Smooth muscle cell (in vitro differentiated cells): ENCODE measurements at regions not wholly inside any gene's neighbourhood (a gene's known extent, or its start where the extent isn't known, plus 50 kb on each side); places are given as distances from the start of the nearest gene placed in this dataset.

Source experiments
- DNase-seq: peaks from one replicate; lab custom pipeline; 2025; ENCODE audit not compliant: unreplicated experiment; lab: John Stamatoyannopoulos, UW
- H2AFZ ChIP-seq: fragments of 200-600 bp; sonication (generic); 2 replicates; pipeline ENCODE4 v1.6.0; 2016; ENCODE audit warnings: antibody characterized with exemption, low read depth, mild to moderate bottlenecking
- H3F3A ChIP-seq: fragments of 200-600 bp; sonication (generic); 2 replicates; pipeline ENCODE4 v1.6.0; 2017; ENCODE audit warnings: antibody characterized with exemption, low read depth
- H3K27ac ChIP-seq: fragments of 200-600 bp; sonication (generic); 2 replicates; pipeline ENCODE4 v1.5.1; 2016; ENCODE audit warnings: low read depth, mild to moderate bottlenecking
- H3K27me3 ChIP-seq: fragments of 200-600 bp; sonication (generic); 2 replicates; pipeline ENCODE4 v1.6.1; 2016; ENCODE audit warnings: low read depth, mild to moderate bottlenecking
- H3K36me3 ChIP-seq: fragments of 200-600 bp; sonication (generic); 2 replicates; pipeline ENCODE4 v1.5.1; 2016; ENCODE audit warnings: low read depth
- H3K4me1 ChIP-seq: fragments of 200-600 bp; sonication (generic); 2 replicates; pipeline ENCODE4 v1.5.1; 2016; ENCODE audit warnings: low read depth
- H3K4me2 ChIP-seq: fragments of 200-600 bp; sonication (generic); 2 replicates; pipeline ENCODE4 v1.6.0; 2016; ENCODE audit warnings: mild to moderate bottlenecking
- H3K4me3 ChIP-seq: fragments of 200-600 bp; sonication (generic); 2 replicates; pipeline ENCODE4 v1.5.1; 2016; ENCODE audit warnings: mild to moderate bottlenecking
- H3K79me2 ChIP-seq: fragments of 200-600 bp; sonication (generic); 2 replicates; pipeline ENCODE4 v1.6.0; 2016; ENCODE audit warnings: low read depth, mild to moderate bottlenecking
- H3K9ac ChIP-seq: fragments of 200-600 bp; sonication (generic); 2 replicates; pipeline ENCODE4 v1.6.0; 2016; ENCODE audit warnings: low read depth
- H3K9me3 ChIP-seq: fragments of 200-600 bp; sonication (generic); replicated peaks from 2 replicates; pipeline ENCODE4 v1.5.1; 2016; ENCODE audit warnings: low read depth
- H4K20me1 ChIP-seq: fragments of 200-600 bp; sonication (generic); 2 replicates; pipeline ENCODE4 v1.6.0; 2016; ENCODE audit warnings: low read depth
- CTCF ChIP-seq: fragments of 200-600 bp; sonication (generic); IDR thresholded peaks from 2 replicates; pipeline ENCODE4 v1.5.1; 2017; ENCODE audit warnings: borderline replicate concordance, mild to moderate bottlenecking, antibody characterized with exemption; ENCODE audit not compliant: insufficient read depth, poor library complexity, severe bottlenecking
- WGBS: methylation state at CpG from one replicate; pipeline ENCODE4 v1.1.7; 2016; ENCODE audit warnings: low lambda C conversion rate; 5-methylcytosine and 5-hydroxymethylcytosine counted together

DNA sequence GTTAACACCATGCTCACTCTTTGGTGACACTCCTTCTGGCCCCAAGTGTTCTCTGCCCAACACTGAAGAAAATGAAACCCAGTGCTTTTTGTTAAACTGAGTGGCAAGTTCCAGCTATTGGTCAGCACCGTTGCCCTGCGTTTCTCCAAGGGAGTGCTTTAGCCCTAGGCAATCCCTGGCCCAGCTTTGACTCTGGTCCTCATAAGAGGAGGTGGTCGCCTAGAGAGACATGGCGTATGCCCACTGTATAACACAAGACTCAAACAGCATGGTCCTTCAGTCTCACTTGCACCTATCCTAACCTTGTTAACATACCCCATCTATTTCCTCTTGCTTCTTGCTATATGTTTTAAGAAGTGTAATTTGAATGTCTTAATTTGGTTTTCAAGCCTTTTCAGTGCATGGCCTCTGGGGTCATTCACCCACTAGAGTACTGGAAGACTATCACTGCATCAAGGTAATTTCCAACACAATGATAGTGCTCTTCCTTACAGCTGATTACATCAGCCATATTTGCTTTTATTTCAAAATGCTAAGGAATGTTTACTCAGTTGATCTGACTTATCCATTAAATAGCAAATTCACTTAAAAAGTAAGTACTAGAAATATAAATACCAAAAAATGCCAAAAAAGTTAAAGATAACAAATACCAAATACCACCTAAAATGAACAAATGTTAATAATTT, 190.5 kb upstream of the SOX21 start:
- Histone ChIP-seq H3K9ac (no peak overlapping the region), H3K4me2 (no peak overlapping the region), H3K27me3 (peaks cover 11% of the 10 kb centered on the region)

GRCh38 chr13:94901070-94901469, 188.7 kb upstream of the SOX21 start:
- Histone ChIP-seq H4K20me1 (no peaks in the 10 kb centered on the region), H3K4me1 (no peaks in the 10 kb centered on the region), H3K4me2 (no peak overlapping the region), H3K27ac (no peak overlapping the region), H2AFZ (no peak overlapping the region), H3K36me3 (no peaks in the 10 kb centered on the region), H3K27me3 (peaks cover 11% of the 10 kb centered on the region), H3K9me3 (no peaks in the 10 kb centered on the region), H3K79me2 (no peaks in the 10 kb centered on the region), H3F3A (no peaks in the 10 kb centered on the region), H3K9ac (no peak overlapping the region), H3K4me3 (no peak overlapping the region)
- 91% methylated on average over 3 of the region's 3 CpGs for WGBS
- TF ChIP-seq CTCF: no peak
- no peak for DNase-seq

More for the DNA sequence above, 190.5 kb upstream of the SOX21 start:
- no peak overlapping the region for H3K27ac ChIP-seq
- H3K9me3 ChIP-seq: no peaks in the 10 kb centered on the region
- 84% methylated on average over 4 of the region's 4 CpGs for WGBS
- DNase-seq: no peak
- H3F3A ChIP-seq: no peaks in the 10 kb centered on the region
- H3K4me1 ChIP-seq: no peaks in the 10 kb centered on the region
- no peak for TF ChIP-seq CTCF
- no peak overlapping the region for H2AFZ ChIP-seq
- no peaks in the 10 kb centered on the region for H4K20me1 ChIP-seq
- H3K4me3 ChIP-seq: no peak overlapping the region
- no peaks in the 10 kb centered on the region for H3K79me2 ChIP-seq
- H3K36me3 ChIP-seq: no peaks in the 10 kb centered on the region

GRCh38 chr13:94896719-94897317, 184.5 kb upstream of the SOX21 start:
- DNase-seq: no peak
- H3K9ac ChIP-seq: no peak overlapping the region
- H3F3A ChIP-seq: no peaks in the 10 kb centered on the region
- no peak overlapping the region for H3K27ac ChIP-seq
- 85% methylated on average over 5 of the region's 5 CpGs for whole genome bisulfite sequencing
- H3K4me2 ChIP-seq: no peak overlapping the region
- no peaks in the 10 kb centered on the region for H4K20me1 ChIP-seq
- no peaks in the 10 kb centered on the region for H3K79me2 ChIP-seq
- no peak overlapping the region for H2AFZ ChIP-seq
- TF ChIP-seq CTCF: no peak
- peaks cover 3% of the 10 kb centered on the region for H3K27me3 ChIP-seq
- H3K9me3 ChIP-seq: no peaks in the 10 kb centered on the region
- H3K4me3 ChIP-seq: no peak overlapping the region
- H3K4me1 ChIP-seq: no peaks in the 10 kb centered on the region
- no peaks in the 10 kb centered on the region for H3K36me3 ChIP-seq

DNA sequence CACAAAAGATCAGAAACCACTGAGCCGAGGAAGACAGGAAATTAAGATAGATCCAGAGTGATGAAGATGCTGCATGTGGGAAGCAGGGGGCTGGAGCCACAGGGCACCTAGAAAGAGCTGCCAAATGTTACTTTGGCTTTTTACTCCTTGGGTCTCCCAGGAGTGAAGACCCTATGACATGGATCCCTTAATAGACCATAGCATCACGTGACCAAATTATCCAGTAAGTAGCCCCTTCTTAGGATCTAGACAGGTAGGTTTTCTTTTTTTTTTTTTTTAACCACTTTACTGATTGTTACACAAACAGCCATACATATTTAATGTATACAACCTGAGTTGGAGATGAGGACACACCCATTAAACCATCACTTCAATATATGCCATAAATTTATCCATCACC, 183.9 kb upstream of the SOX21 start:
- Histone ChIP-seq H3K27ac (no peak overlapping the region), H3K9me3 (no peaks in the 10 kb centered on the region), H3K4me3 (no peak overlapping the region), H3K36me3 (no peaks in the 10 kb centered on the region), H2AFZ (no peak overlapping the region), H3K4me1 (no peaks in the 10 kb centered on the region), H4K20me1 (no peaks in the 10 kb centered on the region), H3K27me3 (no peaks in the 10 kb centered on the region), H3F3A (no peaks in the 10 kb centered on the region), H3K79me2 (no peaks in the 10 kb centered on the region), H3K4me2 (no peak overlapping the region), H3K9ac (no peak overlapping the region)
- no peak for TF ChIP-seq CTCF
- no peak for DNase-seq
- 81% methylated on average over 2 of the region's 2 CpGs for WGBS
